ENCODE measurements at regions not wholly inside any gene's neighbourhood (a gene's known extent, or its start where the extent isn't known, plus 50 kb on each side); places are given as distances from the start of the nearest gene placed in this dataset.
"Not testable (repeated sequence)": the region's sequence is repeated elsewhere in the genome, so short reads cannot be mapped to it uniquely, and the experiment has no call there.

DNA sequence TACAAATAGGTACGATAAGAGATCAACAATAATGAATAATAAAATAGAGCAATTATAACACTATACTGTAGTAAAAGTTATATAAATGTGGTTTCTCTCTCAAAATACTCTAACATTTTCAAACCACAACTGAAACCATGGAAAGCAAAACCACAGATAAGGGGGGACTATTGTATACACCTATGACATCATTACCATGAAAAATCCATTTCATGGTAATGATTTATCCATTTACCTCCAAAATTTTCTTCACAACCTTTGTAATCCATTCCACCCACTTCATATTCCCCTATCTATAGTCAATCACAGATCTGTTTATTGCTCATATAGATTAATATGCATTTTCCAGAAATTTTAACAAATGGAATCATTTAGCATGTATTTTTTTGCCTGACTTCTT lies 163.9 kb upstream of the G2E3 start:
- no peak overlapping the region for H3K4me2 ChIP-seq (ENCODE audit: low read length)
- H3K36me3 ChIP-seq (replicated peaks; ENCODE audit: low read depth, low read length) = no peaks in the 10 kb centered on the region
- H3K4me3 ChIP-seq (ENCODE audit: low read length) = no peak overlapping the region
- no peaks in the 10 kb centered on the region for H3K9me3 ChIP-seq (ENCODE audit: insufficient read depth, low read length)
- H3K79me2 ChIP-seq (ENCODE audit: low read length) = no peaks in the 10 kb centered on the region
- H3K4me1 ChIP-seq (ENCODE audit: low read length) = peaks cover 5% of the 10 kb centered on the region
- no peaks in the 10 kb centered on the region for H4K20me1 ChIP-seq (ENCODE audit: insufficient read depth, low read length)
- no peak overlapping the region for H2AFZ ChIP-seq (ENCODE audit: low read depth, low read length)
- H3K27ac ChIP-seq (ENCODE audit: low read length) = no peak overlapping the region
- no peak overlapping the region for H3K9ac ChIP-seq (ENCODE audit: low read length)
- no peaks in the 10 kb centered on the region for H3K27me3 ChIP-seq (ENCODE audit: low read depth, low read length)
- TF ChIP-seq, protein P1, sequence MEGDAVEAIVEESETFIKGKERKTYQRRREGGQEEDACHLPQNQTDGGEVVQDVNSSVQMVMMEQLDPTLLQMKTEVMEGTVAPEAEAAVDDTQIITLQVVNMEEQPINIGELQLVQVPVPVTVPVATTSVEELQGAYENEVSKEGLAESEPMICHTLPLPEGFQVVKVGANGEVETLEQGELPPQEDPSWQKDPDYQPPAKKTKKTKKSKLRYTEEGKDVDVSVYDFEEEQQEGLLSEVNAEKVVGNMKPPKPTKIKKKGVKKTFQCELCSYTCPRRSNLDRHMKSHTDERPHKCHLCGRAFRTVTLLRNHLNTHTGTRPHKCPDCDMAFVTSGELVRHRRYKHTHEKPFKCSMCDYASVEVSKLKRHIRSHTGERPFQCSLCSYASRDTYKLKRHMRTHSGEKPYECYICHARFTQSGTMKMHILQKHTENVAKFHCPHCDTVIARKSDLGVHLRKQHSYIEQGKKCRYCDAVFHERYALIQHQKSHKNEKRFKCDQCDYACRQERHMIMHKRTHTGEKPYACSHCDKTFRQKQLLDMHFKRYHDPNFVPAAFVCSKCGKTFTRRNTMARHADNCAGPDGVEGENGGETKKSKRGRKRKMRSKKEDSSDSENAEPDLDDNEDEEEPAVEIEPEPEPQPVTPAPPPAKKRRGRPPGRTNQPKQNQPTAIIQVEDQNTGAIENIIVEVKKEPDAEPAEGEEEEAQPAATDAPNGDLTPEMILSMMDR (IDR thresholded peaks at IDR 0.05; ENCODE audit: low read depth, low read length) = no peak
- no peak for TF ChIP-seq EZH2phosphoT487 (IDR thresholded peaks at IDR 0.05; ENCODE audit: low read depth)

DNA sequence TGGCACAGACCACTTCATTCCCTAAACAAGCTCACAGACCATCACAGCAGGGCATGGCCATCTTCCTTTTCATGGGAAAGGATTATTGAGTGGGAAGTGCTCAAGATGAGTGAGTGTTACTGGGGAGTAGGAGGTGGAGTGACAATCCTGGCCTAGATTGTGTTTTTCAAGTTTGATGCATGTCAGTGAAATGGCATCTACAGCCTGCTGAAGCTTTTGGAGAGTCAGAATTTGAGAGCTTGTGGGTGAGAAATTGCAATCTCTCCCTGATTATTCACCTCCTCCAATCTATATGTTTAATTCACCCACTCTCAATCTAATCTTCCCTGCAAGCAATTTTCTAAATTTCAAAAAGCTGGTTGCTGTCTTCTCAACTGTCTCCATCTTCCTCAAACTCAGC lies 156.1 kb upstream of the G2E3 start:
- H2AFZ ChIP-seq (ENCODE audit: low read depth, low read length) = no peak overlapping the region
- H3K27ac ChIP-seq (ENCODE audit: low read length) = no peak overlapping the region
- H3K4me1 ChIP-seq (ENCODE audit: low read length) = no peaks in the 10 kb centered on the region
- H3K4me2 ChIP-seq (ENCODE audit: low read length) = no peak overlapping the region
- TF ChIP-seq, protein P1 (IDR thresholded peaks at IDR 0.05; ENCODE audit: low read depth, low read length) = no peak
- no peak for TF ChIP-seq EZH2phosphoT487 (IDR thresholded peaks at IDR 0.05; ENCODE audit: low read depth)
- no peak overlapping the region for H3K9ac ChIP-seq (ENCODE audit: low read length)
- no peaks in the 10 kb centered on the region for H3K9me3 ChIP-seq (ENCODE audit: insufficient read depth, low read length)
- H4K20me1 ChIP-seq (ENCODE audit: insufficient read depth, low read length) = no peaks in the 10 kb centered on the region
- H3K36me3 ChIP-seq (replicated peaks; ENCODE audit: low read depth, low read length) = no peaks in the 10 kb centered on the region
- no peaks in the 10 kb centered on the region for H3K27me3 ChIP-seq (ENCODE audit: low read depth, low read length)
- H3K79me2 ChIP-seq (ENCODE audit: low read length) = no peaks in the 10 kb centered on the region
- no peak overlapping the region for H3K4me3 ChIP-seq (ENCODE audit: low read length)

DNA sequence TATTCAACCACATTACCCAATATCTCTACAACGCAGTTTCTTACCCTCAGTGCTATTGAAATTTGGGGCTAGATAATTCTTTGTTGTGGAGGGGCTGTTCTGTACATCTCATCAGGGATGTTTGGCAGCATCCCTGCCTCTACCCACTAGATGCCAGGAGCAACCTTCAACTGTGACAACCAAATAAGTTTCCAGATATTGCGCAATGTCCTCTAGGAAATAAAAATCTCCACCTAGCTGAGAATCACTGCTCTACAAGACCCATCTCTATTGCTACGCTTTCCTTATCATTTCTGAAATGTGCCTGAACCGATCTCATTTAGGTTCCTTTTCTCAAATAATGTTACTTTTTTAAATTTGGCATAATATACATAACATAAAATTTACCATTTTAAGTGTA lies 155.2 kb upstream of the G2E3 start:
- TF ChIP-seq EZH2phosphoT487 (IDR thresholded peaks at IDR 0.05; ENCODE audit: low read depth) = no peak
- TF ChIP-seq, protein P1 (IDR thresholded peaks at IDR 0.05; ENCODE audit: low read depth, low read length) = no peak
- no peak overlapping the region for H3K9ac ChIP-seq (ENCODE audit: low read length)
- H3K9me3 ChIP-seq (ENCODE audit: insufficient read depth, low read length) = no peaks in the 10 kb centered on the region
- no peak overlapping the region for H3K4me2 ChIP-seq (ENCODE audit: low read length)
- H3K79me2 ChIP-seq (ENCODE audit: low read length) = no peaks in the 10 kb centered on the region
- no peaks in the 10 kb centered on the region for H3K36me3 ChIP-seq (replicated peaks; ENCODE audit: low read depth, low read length)
- no peaks in the 10 kb centered on the region for H4K20me1 ChIP-seq (ENCODE audit: insufficient read depth, low read length)
- H2AFZ ChIP-seq (ENCODE audit: low read depth, low read length) = no peak overlapping the region
- no peak overlapping the region for H3K4me3 ChIP-seq (ENCODE audit: low read length)
- H3K27ac ChIP-seq (ENCODE audit: low read length) = no peak overlapping the region
- no peaks in the 10 kb centered on the region for H3K27me3 ChIP-seq (ENCODE audit: low read depth, low read length)
- no peaks in the 10 kb centered on the region for H3K4me1 ChIP-seq (ENCODE audit: low read length)

DNA sequence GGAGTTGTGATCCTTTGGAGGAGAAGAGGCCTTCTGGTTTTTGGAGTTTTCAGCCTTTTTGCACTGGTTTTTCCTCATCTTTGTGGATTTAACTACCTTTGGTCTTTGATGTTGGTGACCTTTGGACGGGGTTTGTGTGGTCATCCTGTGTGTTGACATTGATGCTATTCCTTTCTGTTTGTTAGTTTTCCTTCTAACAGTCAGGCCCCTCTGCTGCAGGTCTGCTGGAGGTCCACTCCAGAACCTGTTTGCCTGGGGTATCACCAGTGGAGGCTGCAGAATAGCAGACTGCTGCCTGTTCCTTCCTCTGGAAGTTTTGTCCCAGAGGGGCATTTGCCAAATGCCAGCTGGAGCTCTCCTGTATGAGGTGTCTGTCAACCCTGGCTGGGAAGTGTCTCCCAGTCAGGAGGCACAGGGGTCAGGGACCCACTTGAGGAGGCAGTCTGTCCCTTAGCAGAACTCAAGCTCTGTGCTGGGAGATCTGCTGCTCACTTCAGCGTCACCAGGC lies 149.4 kb upstream of the G2E3 start:
- not testable (repeated sequence) for H3K9ac ChIP-seq (ENCODE audit: low read length); H3K27ac ChIP-seq (ENCODE audit: low read length); H3K4me1 ChIP-seq (ENCODE audit: low read length); H3K4me3 ChIP-seq (ENCODE audit: low read length); H3K27me3 ChIP-seq (ENCODE audit: low read depth, low read length); H3K9me3 ChIP-seq (ENCODE audit: insufficient read depth, low read length); H2AFZ ChIP-seq (ENCODE audit: low read depth, low read length); H3K4me2 ChIP-seq (ENCODE audit: low read length); H3K36me3 ChIP-seq (replicated peaks; ENCODE audit: low read depth, low read length); H3K79me2 ChIP-seq (ENCODE audit: low read length); H4K20me1 ChIP-seq (ENCODE audit: insufficient read depth, low read length)

DNA sequence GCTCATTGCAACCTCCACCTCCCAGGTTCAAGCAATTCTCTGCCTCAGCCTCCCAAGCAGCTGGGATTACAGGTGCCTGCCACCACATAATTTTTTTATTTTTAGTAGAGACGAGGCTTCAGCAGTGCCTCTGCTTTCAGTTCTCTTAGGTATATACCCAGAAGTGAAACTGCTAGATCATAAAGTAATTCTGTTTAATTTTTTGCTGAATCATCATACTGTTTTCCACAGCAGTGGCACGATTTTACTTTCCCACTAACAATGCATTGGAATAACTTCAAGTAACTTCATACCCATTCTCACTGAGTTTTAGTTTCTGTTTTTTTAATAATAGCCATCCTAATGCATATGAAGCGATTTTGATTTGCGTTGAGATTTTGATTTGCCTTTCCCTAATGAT lies 148.0 kb upstream of the G2E3 start:
- H3K79me2 ChIP-seq (ENCODE audit: low read length) = no peaks in the 10 kb centered on the region
- H3K4me2 ChIP-seq (ENCODE audit: low read length) = no peak overlapping the region
- H3K9me3 ChIP-seq (ENCODE audit: insufficient read depth, low read length) = no peaks in the 10 kb centered on the region
- H3K4me3 ChIP-seq (ENCODE audit: low read length) = no peak overlapping the region
- H4K20me1 ChIP-seq (ENCODE audit: insufficient read depth, low read length) = no peaks in the 10 kb centered on the region
- no peak overlapping the region for H3K9ac ChIP-seq (ENCODE audit: low read length)
- no peak overlapping the region for H3K27ac ChIP-seq (ENCODE audit: low read length)
- no peaks in the 10 kb centered on the region for H3K27me3 ChIP-seq (ENCODE audit: low read depth, low read length)
- H3K4me1 ChIP-seq (ENCODE audit: low read length) = 0 out of 2 replicates have a peak, but pooled peaks cover 3% of the 10 kb centered on the region
- H2AFZ ChIP-seq (ENCODE audit: low read depth, low read length) = no peak overlapping the region
- no peaks in the 10 kb centered on the region for H3K36me3 ChIP-seq (replicated peaks; ENCODE audit: low read depth, low read length)
- TF ChIP-seq, protein P1 (IDR thresholded peaks at IDR 0.05; ENCODE audit: low read depth, low read length) = no peak
- no peak for TF ChIP-seq EZH2phosphoT487 (IDR thresholded peaks at IDR 0.05; ENCODE audit: low read depth)

DNA sequence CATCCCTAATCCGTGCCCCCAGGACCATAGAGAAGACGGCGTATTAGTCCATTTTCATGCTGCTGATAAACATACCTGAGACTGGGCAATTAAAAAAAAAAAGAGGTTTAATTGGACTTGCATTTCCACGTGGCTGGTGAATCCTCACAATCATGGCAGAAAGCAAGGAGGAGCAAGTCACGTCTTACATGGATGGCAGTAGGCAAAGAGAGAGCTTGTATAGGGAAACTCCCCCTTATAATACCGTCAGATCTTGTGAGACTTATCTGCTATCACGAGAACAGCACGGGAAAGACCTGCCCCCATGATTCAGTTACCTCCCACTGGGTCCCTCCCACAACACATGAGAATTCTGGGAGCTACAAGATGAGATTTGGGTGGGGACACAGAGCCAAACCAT lies 145.8 kb upstream of the G2E3 start:
- H4K20me1 ChIP-seq (ENCODE audit: insufficient read depth, low read length) = not testable (repeated sequence)

More for the DNA sequence above, 145.8 kb upstream of the G2E3 start:
- H3K36me3 ChIP-seq (replicated peaks; ENCODE audit: low read depth, low read length); H3K27me3 ChIP-seq (ENCODE audit: low read depth, low read length); H3K27ac ChIP-seq (ENCODE audit: low read length); H3K4me3 ChIP-seq (ENCODE audit: low read length); H3K79me2 ChIP-seq (ENCODE audit: low read length); H3K4me2 ChIP-seq (ENCODE audit: low read length); H3K4me1 ChIP-seq (ENCODE audit: low read length); H3K9ac ChIP-seq (ENCODE audit: low read length); H3K9me3 ChIP-seq (ENCODE audit: insufficient read depth, low read length); H2AFZ ChIP-seq (ENCODE audit: low read depth, low read length): not testable (repeated sequence)

All from OCI-LY3 (cell line).